Neural progenitor cell (in vitro differentiated cells): ENCODE measurements at regions not wholly inside any gene's neighbourhood (a gene's known extent, or its start where the extent isn't known, plus 50 kb on each side); places are given as distances from the start of the nearest gene placed in this dataset.

ENCODE experiments used
- DNase-seq: peaks from one replicate; pipeline ENCODE4 v3.0.0-alpha.2; 2016; ENCODE audit warnings: low spot score
- H2AFZ ChIP-seq: fragments of 200-600 bp; sonication (generic); replicated peaks from 2 replicates; pipeline ENCODE4 v1.6.1; 2016; ENCODE audit warnings: antibody characterized with exemption
- H3F3A ChIP-seq: fragments of 200-600 bp; sonication (generic); 2 replicates; pipeline ENCODE4 v1.6.1; 2016; ENCODE audit warnings: antibody characterized with exemption, low read depth
- H3K27ac ChIP-seq: fragments of 200-600 bp; sonication (generic); 2 replicates; pipeline ENCODE4 v1.5.1; 2016; ENCODE audit warnings: mild to moderate bottlenecking
- H3K27me3 ChIP-seq: fragments of 200-600 bp; sonication (generic); 2 replicates; pipeline ENCODE4 v1.6.1; 2016; ENCODE audit warnings: mild to moderate bottlenecking, moderate library complexity
- H3K36me3 ChIP-seq: fragments of 200-600 bp; sonication (generic); 2 replicates; pipeline ENCODE4 v1.5.1; 2016
- H3K4me1 ChIP-seq: fragments of 200-600 bp; sonication (generic); 2 replicates; pipeline ENCODE4 v1.6.1; 2016; ENCODE audit warnings: mixed run types
- H3K4me2 ChIP-seq: fragments of 200-600 bp; sonication (generic); 2 replicates; pipeline ENCODE4 v1.6.1; 2016
- H3K4me3 ChIP-seq: fragments of 200-600 bp; sonication (generic); 2 replicates; pipeline ENCODE4 v1.5.1; 2016
- H3K79me2 ChIP-seq: fragments of 200-600 bp; sonication (generic); 2 replicates; pipeline ENCODE4 v1.6.1; 2016; ENCODE audit warnings: low read depth
- H3K9ac ChIP-seq: fragments of 200-600 bp; sonication (generic); 2 replicates; pipeline ENCODE4 v1.6.1; 2016
- H3K9me3 ChIP-seq: fragments of 200-600 bp; sonication (generic); 2 replicates; pipeline ENCODE4 v1.5.1; 2016; ENCODE audit warnings: low read depth
- H4K20me1 ChIP-seq: fragments of 200-600 bp; sonication (generic); 2 replicates; pipeline ENCODE4 v1.6.1; 2016; ENCODE audit warnings: low read depth
- H3K27ac Mint-ChIP-seq: 3 replicates; pipeline ENCODE4 v1.8.0; 2021; ENCODE audit warnings: mixed read lengths
- H3K27me3 Mint-ChIP-seq: 2 replicates; pipeline ENCODE4 v1.8.0; 2022; ENCODE audit warnings: low read depth, mild to moderate bottlenecking, inconsistent platforms, moderate library complexity, mixed read lengths; ENCODE audit not compliant: insufficient read depth
- H3K36me3 Mint-ChIP-seq: 3 replicates; pipeline ENCODE4 v1.8.0; 2021; ENCODE audit warnings: mixed read lengths
- H3K4me1 Mint-ChIP-seq: 3 replicates; pipeline ENCODE4 v1.8.0; 2021; ENCODE audit warnings: mixed read lengths
- H3K4me3 Mint-ChIP-seq: 3 replicates; pipeline ENCODE4 v1.8.0; 2021; ENCODE audit warnings: mild to moderate bottlenecking, moderate library complexity, mixed read lengths
- H3K9me3 Mint-ChIP-seq: 3 replicates; pipeline ENCODE4 v1.8.0; 2020; ENCODE audit warnings: mixed read lengths
- CTCF ChIP-seq: fragments of 200-600 bp; sonication (generic); IDR thresholded peaks from 2 replicates; pipeline ENCODE4 v1.5.1; 2017; ENCODE audit warnings: antibody characterized with exemption, mild to moderate bottlenecking
- EZH2 ChIP-seq: fragments of 200-600 bp; sonication (generic); IDR thresholded peaks from 2 replicates; pipeline ENCODE4 v1.6.1; 2017; ENCODE audit warnings: antibody characterized with exemption, mild to moderate bottlenecking, moderate library complexity
- EZH2phosphoT487 ChIP-seq: fragments of 200-600 bp; sonication (generic); IDR thresholded peaks from 2 replicates; pipeline ENCODE4 v1.6.1; 2017; ENCODE audit warnings: antibody characterized with exemption

- Histone ChIP-seq H3F3A (no peaks in the 10 kb centered on the region), H3K27me3 (no peaks in the 10 kb centered on the region), H2AFZ (no peak overlapping the region), H3K4me1 (peaks cover 5% of the 10 kb centered on the region), H3K4me3 (no peak overlapping the region), H3K27ac (no peak overlapping the region), H3K36me3 (no peaks in the 10 kb centered on the region), H3K9ac (no peak overlapping the region), H3K79me2 (no peaks in the 10 kb centered on the region), H3K4me2 (no peak overlapping the region), H4K20me1 (no peaks in the 10 kb centered on the region), H3K9me3 (no peaks in the 10 kb centered on the region)
- Mint-ChIP-seq H3K9me3 (peaks cover 2% of the 10 kb centered on the region), H3K27me3 (peaks cover 1% of the 10 kb centered on the region), H3K27ac (no peak overlapping the region), H3K36me3 (no peaks in the 10 kb centered on the region), H3K4me1 (peaks cover 13% of the 10 kb centered on the region), H3K4me3 (no peak overlapping the region)
- TF ChIP-seq EZH2phosphoT487 = no peak
- TF ChIP-seq EZH2 = no peak
- TF ChIP-seq CTCF = no peak
- no peak for DNase-seq
These were observed 74.2 kb downstream of the FZD1 start for GRCh38 chr7:91338226-91339020.

DNA sequence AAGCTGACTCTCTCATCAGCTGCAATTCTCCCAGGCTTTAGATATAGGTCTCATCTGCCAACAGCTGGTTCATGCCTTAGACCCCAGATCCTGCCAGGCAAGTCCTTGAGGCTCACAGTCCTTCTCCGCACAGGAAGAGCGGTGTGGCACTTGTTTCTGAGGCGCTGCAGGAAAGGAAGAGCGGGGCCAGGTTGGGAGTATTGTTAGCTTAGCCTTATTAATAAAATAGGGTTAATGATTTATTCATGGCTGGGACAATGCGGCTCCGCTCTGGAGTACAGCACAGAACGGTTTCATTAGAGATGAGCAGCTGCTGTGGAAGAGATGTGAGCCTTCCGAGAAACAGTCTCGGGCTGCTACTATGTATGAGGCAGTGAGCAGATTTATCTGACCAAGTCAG lies 78.1 kb downstream of the FZD1 start:
- peaks cover 35% of the 10 kb centered on the region for H3K4me1 Mint-ChIP-seq
- Histone ChIP-seq H3K27me3 (no peaks in the 10 kb centered on the region), H2AFZ (no peak overlapping the region)

DNA sequence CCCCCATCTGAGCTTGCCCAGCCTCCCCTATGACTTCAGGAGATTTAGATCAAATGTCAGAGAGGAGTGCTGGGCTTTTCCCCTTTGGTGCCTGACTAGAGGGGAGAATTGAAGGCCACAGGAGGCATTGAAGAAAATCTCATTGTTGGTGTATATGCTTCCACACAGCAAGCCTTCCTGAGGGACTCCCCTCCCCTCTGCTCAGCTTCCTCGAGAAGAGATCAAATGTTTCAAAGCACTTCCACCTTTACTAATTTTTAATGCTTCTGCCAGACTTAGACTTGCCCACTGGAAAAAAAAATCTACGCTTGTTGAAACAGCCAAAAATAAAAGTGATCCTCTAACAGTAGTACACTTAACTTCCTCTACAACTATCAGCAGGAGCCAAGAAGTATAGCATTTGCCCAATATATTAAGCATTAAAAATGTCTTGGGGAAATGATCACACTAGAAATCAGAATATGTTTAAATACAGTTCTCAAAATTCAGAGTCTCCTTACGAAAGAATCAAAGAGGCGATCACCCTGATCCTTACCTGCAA lies 79.3 kb downstream of the FZD1 start:
- peaks cover 2% of the 10 kb centered on the region for H3K9me3 Mint-ChIP-seq
- H3K27me3 Mint-ChIP-seq = peaks cover 6% of the 10 kb centered on the region

More for the DNA sequence above, 78.1 kb downstream of the FZD1 start:
- Mint-ChIP-seq H3K4me3 (no peak overlapping the region), H3K36me3 (no peaks in the 10 kb centered on the region), H3K9me3 (peaks cover 2% of the 10 kb centered on the region), H3K27me3 (peaks cover 4% of the 10 kb centered on the region), H3K27ac (no peak overlapping the region)
- Histone ChIP-seq H3K79me2 (no peaks in the 10 kb centered on the region), H3K4me3 (no peak overlapping the region), H3K9me3 (no peaks in the 10 kb centered on the region), H4K20me1 (no peaks in the 10 kb centered on the region), H3K27ac (no peak overlapping the region), H3F3A (no peaks in the 10 kb centered on the region), H3K4me2 (no peak overlapping the region), H3K9ac (no peak overlapping the region), H3K4me1 (peaks cover 21% of the 10 kb centered on the region), H3K36me3 (no peaks in the 10 kb centered on the region)
- TF ChIP-seq EZH2 (no peak), CTCF (no peak), EZH2phosphoT487 (no peak)
- DNase-seq = no peak

More for the DNA sequence above, 79.3 kb downstream of the FZD1 start:
- no peaks in the 10 kb centered on the region for H3K9me3 ChIP-seq
- no peak for DNase-seq
- H4K20me1 ChIP-seq = no peaks in the 10 kb centered on the region
- peaks cover 21% of the 10 kb centered on the region for H3K4me1 ChIP-seq
- H3K27ac Mint-ChIP-seq = no peak overlapping the region
- H3K9ac ChIP-seq = no peak overlapping the region
- no peak overlapping the region for H2AFZ ChIP-seq
- no peak overlapping the region for H3K4me3 ChIP-seq
- peaks cover 46% of the 10 kb centered on the region for H3K4me1 Mint-ChIP-seq
- H3K27me3 ChIP-seq = no peaks in the 10 kb centered on the region
- H3K27ac ChIP-seq = no peak overlapping the region
- no peak overlapping the region for H3K4me3 Mint-ChIP-seq
- H3F3A ChIP-seq = no peaks in the 10 kb centered on the region
- no peaks in the 10 kb centered on the region for H3K36me3 Mint-ChIP-seq
- TF ChIP-seq EZH2phosphoT487 = no peak
- TF ChIP-seq CTCF = no peak
- TF ChIP-seq EZH2 = no peak
- no peaks in the 10 kb centered on the region for H3K79me2 ChIP-seq
- H3K4me2 ChIP-seq = no peak overlapping the region
- no peaks in the 10 kb centered on the region for H3K36me3 ChIP-seq
